HG03103 (cell line): ENCODE measurements at regions not wholly inside any gene's neighbourhood (a gene's known extent, or its start where the extent isn't known, plus 50 kb on each side); places are given as distances from the start of the nearest gene placed in this dataset.
"Not testable (repeated sequence)": the region's sequence is repeated elsewhere in the genome, so short reads cannot be mapped to it uniquely, and the experiment has no call there.

Experiments
- ATAC-seq: cut with Tn5 transposase; IDR thresholded peaks from one replicate; pipeline ENCODE4 v1.9.1; 2021; ENCODE audit warnings: low read depth; ENCODE audit not compliant: unreplicated experiment

DNA sequence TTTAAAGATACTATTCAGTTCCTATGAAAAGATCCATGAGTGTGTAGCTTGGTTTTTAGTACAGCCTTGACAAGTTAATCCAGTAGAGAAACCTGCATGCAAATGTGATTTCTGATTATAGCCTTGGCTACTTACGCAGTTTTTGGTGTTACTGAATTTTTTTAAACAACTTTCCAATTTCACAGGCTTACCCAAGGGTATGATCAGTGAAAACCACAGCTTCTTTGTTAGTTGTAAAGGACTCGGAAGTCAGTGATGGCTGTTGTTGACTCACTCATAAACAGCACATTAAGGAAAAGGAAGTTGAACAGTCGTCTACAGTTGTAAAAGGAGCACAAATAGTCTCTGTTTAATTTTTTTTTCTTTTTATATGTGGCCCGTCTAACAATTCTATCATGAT is 924.6 kb upstream of the ADAMTS5 start:
- ATAC-seq = not testable (repeated sequence)

- not testable (repeated sequence) for ATAC-seq
These were observed 921.0 kb upstream of the ADAMTS5 start for GRCh38 chr21:27887808-27888455.

GRCh38 chr21:27885296-27885711 is 918.4 kb upstream of the ADAMTS5 start:
- ATAC-seq = no peak

DNA sequence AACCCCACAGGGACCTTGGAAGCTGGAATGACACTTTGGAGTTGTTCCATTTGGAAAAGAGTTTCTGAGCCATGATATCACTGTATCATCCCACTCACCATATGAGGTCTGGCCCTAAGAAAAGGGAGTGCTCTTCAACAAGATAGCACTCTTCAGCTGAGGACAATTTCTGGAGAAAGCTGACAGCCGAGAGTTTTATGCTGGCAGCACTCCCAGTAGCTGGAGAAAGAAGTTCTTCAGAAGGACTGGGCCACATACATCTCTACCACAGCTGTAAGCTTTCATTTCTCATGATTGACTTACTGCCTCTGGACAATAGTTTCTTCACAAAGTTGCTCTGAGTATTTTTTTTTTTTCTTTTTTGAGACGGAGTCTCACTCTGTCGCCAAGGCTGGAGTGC is 914.4 kb upstream of the ADAMTS5 start:
- ATAC-seq = not testable (repeated sequence)

DNA sequence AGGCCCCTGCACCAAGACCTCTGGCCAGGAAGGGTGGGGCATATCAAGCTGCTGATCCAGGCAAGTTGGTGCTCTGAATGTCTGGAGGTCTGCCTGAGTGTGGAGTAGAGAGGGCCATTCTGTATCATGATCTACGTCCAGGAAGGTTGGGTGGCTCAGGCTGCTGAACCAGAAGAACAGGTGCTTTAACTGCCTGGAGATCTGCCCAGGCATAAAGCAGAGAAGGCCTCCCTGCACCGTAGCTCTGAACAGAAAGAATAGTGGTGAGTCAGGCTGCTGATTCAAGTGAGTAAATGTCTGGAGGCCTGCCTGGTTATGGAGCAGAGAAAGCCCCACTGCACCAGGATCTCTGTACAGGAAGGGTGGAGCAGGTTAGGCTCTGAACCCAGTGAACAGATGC is 905.5 kb upstream of the ADAMTS5 start:
- ATAC-seq = not testable (repeated sequence)

DNA sequence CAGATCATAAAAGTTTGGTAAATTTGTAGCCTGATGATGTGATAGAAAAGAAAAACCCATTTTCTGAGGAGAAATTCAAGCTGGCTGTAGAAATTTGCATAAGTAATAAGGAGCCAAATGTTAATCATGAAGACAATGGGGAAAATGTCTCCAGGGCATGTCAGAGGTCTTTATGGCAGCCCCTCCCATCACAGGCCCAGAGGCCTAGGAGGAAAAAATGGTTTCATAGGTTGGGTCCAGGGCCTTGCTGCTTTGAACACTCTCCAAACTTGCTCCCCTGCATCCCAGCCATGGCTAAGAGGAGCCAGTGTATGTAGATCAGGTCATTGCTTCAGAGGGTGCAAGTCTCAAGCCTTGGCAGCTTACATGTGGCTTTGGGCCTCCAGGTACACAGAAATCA is 903.9 kb upstream of the ADAMTS5 start:
- ATAC-seq = not testable (repeated sequence)

DNA sequence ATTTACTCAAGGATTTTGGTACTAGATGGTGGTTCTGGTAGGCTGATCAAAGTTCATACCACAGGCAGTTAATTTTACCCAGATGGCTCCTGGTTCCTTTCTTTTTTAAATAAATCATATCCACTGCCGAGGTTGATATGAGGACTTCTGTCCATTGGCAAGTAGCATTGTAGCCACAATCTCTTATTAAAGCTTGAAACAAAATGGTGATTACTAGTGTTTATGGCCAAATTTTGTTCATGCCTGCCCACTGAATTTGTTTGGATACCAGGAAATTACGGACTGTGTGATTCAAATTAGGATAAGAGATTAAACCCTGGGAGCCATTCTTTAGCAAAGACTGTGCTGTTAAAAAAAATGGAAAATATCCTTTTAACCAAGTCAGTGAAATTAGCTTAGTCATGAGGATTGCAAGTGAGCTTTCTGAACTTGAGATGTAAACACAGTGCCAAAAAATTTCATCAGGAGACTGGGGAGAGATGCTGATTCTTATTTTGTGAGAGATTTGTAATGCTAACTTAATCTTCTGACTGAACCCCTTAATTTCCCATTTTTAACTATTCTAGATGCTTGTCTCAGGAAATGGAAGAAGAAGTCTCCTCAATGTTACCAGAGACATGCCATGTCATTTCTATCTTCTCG is 893.5 kb upstream of the ADAMTS5 start:
- not testable (repeated sequence) for ATAC-seq

GRCh38 chr21:27858053-27858825 is 891.4 kb upstream of the ADAMTS5 start:
- ATAC-seq = not testable (repeated sequence)

- not testable (repeated sequence) for ATAC-seq
These were observed 890.1 kb upstream of the ADAMTS5 start for GRCh38 chr21:27856988-27857387.

GRCh38 chr21:27841084-27841672 is 874.3 kb upstream of the ADAMTS5 start:
- ATAC-seq = no peak

DNA sequence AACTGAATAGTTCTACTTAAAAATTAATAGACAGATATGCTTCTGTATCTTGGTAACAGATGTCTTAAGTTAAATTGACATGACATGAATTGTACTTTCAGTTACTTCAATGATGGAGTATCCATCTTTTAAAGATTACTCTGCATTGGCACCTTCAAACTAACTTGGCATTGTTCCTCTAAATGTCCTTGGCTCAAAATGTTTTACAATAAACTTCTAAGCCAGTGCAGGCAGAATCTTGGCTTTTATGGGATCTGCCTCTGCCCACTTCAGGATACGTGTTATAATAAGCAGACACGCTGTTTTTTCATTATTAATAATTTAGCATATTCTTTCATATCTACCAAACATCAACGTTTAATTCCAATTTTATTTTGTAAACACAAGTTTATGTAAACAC is 873.4 kb upstream of the ADAMTS5 start:
- ATAC-seq = no peak

GRCh38 chr21:27839512-27840115 is 872.7 kb upstream of the ADAMTS5 start:
- ATAC-seq = no peak

GRCh38 chr21:27838573-27838972 is 871.7 kb upstream of the ADAMTS5 start:
- ATAC-seq = no peak

DNA sequence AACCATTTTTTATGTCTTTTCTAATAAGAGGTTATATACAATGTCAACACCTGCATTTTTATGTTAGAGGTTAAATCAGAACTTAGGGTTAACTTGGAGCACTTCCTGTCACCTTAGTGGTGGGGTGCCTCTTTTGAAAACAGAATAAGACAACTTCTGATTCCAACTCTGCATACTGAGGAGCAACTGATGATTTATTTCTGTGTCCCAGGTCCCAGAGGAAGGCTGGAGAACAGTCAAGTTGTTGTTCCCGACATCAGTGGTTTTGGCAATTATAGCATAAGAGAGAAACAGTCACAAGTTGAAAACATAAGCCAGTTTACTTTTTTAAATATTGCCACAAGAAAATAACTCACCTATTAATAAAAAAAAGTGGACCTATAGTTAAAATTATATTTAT is 871.0 kb upstream of the ADAMTS5 start:
- ATAC-seq = no peak

DNA sequence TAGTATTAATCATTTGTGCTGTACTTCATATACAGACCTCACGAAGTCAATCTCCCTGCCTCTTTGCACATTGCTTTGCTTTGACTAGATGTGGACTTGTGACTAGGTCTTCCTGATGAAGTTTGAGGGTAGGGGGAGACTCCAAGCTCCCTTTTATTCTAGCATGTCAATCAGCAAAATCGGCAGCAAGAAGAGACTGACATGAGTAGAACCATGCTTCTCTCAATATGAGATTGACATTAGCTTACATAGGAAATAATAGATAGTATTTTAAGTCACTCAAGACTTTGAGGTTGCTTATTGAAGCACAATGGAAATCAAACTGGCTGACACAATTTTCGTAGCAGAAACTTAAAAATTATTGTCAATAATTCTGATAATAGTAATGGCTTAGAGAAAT is 866.4 kb upstream of the ADAMTS5 start:
- no peak for ATAC-seq

- no peak for ATAC-seq
These were observed 865.1 kb upstream of the ADAMTS5 start for GRCh38 chr21:27831816-27832569.

DNA sequence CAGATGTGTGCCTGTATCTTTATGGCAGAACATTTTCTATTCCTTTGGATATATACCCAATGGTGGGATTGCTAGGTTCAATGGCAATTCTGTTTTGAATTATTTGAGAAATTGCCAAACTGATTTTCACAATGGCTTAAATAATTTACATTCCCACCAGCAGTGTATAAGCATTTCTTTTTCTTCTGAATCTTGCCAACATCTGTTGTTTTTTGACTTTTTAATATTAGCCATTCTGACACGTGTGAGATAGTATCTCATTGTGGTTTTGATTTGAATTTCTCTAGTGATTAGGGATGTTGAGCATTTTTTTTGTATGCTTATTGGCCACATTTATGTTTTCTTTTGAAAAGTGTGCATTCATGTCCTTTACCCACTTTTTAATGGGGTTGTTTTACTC is 864.3 kb upstream of the ADAMTS5 start:
- ATAC-seq = no peak

DNA sequence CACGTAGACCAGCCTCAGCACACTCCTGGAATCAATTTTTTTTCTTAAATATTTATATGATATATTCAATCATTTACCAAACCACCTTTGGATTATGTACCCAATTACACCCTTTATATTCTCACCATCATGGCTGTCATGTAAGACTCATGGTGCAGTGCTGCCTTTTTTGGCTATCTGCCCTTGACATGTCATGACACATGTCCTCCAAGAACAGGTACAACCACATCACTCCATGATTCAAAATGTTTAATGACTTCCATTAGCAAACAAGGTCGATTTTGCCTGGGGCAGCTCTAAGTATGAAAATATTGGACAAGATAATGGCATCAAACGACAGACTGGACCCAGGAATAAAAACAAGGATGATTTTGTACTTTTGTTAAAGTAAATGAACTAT is 861.1 kb upstream of the ADAMTS5 start:
- ATAC-seq = no peak

DNA sequence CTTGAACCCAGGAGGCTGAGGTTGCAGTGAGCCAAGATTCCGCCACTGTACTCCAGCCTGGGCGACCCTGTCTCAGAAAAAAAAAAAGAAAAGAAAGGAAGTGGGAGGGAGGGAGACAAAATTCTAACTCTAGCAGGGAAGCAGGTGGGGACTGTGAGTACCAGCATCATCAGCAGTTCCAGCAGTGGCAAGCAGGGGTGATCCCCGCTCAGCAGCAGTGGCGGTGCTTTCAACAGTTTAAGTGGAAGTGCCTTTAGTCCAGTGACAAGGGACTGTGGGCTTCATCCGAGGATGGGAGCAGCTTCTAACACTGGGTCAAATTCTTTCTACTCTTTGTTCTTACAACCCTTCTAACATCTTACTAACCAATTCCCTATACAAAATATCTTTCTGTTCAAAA is 858.1 kb upstream of the ADAMTS5 start:
- ATAC-seq = no peak

GRCh38 chr21:27823652-27824201 is 856.8 kb upstream of the ADAMTS5 start:
- no peak for ATAC-seq
